ENCODE measurements at regions not wholly inside any gene's neighbourhood (a gene's known extent, or its start where the extent isn't known, plus 50 kb on each side); places are given as distances from the start of the nearest gene placed in this dataset.

- Histone ChIP-seq H3K27me3 (ENCODE audit: control insufficient read depth, insufficient read depth, low read length) (no peaks in the 10 kb centered on the region), H3K36me3 (ENCODE audit: control insufficient read depth, insufficient read depth, low read length) (no peaks in the 10 kb centered on the region), H3K9me3 (ENCODE audit: control insufficient read depth, insufficient read depth, low read length) (peaks cover 13% of the 10 kb centered on the region), H3K4me3 (ENCODE audit: low read length) (no peak overlapping the region), H3K27ac (ENCODE audit: low read length) (no peak overlapping the region), H3K4me1 (ENCODE audit: control insufficient read depth, insufficient read depth, low read length) (no peaks in the 10 kb centered on the region)
- intact Hi-C loops (cut with micrococcal nuclease), result no loop called here
- no peak for TF ChIP-seq CTCF (IDR thresholded peaks at IDR 0.05)
- Mint-ChIP-seq H3K27me3 (ENCODE audit: low read depth in 2 of 2) (no peaks in the 10 kb centered on the region), H3K4me3 (no peak overlapping the region), H3K9me3 (peaks cover 7 to 9% of the 10 kb centered on the region in 2 donors), H3K27ac (no peak overlapping the region), H3K4me1 (no peaks in the 10 kb centered on the region), H3K36me3 (no peaks in the 10 kb centered on the region)
- WGBS (ENCODE audit: insufficient coverage), result 96% methylated on average over 2 of the region's 2 CpGs
- ATAC-seq, result no peak
- DNase-seq, result no peak
Measured at GRCh38 chr6:65938000-65938399, 231.0 kb upstream of the EYS start.

- DNase-seq, result no peak
Measured at GRCh38 chr6:65935412-65935811, 228.4 kb upstream of the EYS start.

GRCh38 chr6:65933390-65933789, 226.4 kb upstream of the EYS start:
- no peak for ATAC-seq
- Mint-ChIP-seq H3K36me3 (no peaks in the 10 kb centered on the region), H3K4me1 (no peaks in the 10 kb centered on the region), H3K27me3 (ENCODE audit: low read depth in 2 of 2) (no peaks in the 10 kb centered on the region), H3K27ac (no peak overlapping the region), H3K4me3 (no peak overlapping the region), H3K9me3 (peaks cover 7 to 17% of the 10 kb centered on the region in 2 donors)
- 100% methylated on average over 1 of the region's 1 CpG for WGBS (ENCODE audit: insufficient coverage)
- Histone ChIP-seq H3K27me3 (ENCODE audit: control insufficient read depth, insufficient read depth, low read length) (no peaks in the 10 kb centered on the region), H3K36me3 (ENCODE audit: control insufficient read depth, insufficient read depth, low read length) (no peaks in the 10 kb centered on the region), H3K4me3 (ENCODE audit: low read length) (no peak overlapping the region), H3K4me1 (ENCODE audit: control insufficient read depth, insufficient read depth, low read length) (no peaks in the 10 kb centered on the region), H3K9me3 (ENCODE audit: control insufficient read depth, insufficient read depth, low read length) (peaks cover 30% of the 10 kb centered on the region), H3K27ac (ENCODE audit: low read length) (no peak overlapping the region)
- TF ChIP-seq CTCF (IDR thresholded peaks at IDR 0.05), result no peak
- intact Hi-C loops (cut with micrococcal nuclease), result no loop called here
- no peak for DNase-seq

More at GRCh38 chr6:65935412-65935811, 228.4 kb upstream of the EYS start:
- no peaks in the 10 kb centered on the region for H3K36me3 ChIP-seq (ENCODE audit: control insufficient read depth, insufficient read depth, low read length)
- H3K4me1 ChIP-seq (ENCODE audit: control insufficient read depth, insufficient read depth, low read length), result no peaks in the 10 kb centered on the region
- peaks cover 7 to 12% of the 10 kb centered on the region in 2 donors for H3K9me3 Mint-ChIP-seq
- no peak overlapping the region for H3K27ac Mint-ChIP-seq
- H3K9me3 ChIP-seq (ENCODE audit: control insufficient read depth, insufficient read depth, low read length), result peaks cover 24% of the 10 kb centered on the region
- no peak overlapping the region for H3K4me3 Mint-ChIP-seq
- WGBS (ENCODE audit: insufficient coverage), result no CpG with 5 or more reads among the region's 1 CpG
- H3K4me3 ChIP-seq (ENCODE audit: low read length), result no peak overlapping the region
- H3K4me1 Mint-ChIP-seq, result no peaks in the 10 kb centered on the region
- no peaks in the 10 kb centered on the region for H3K36me3 Mint-ChIP-seq
- no peak for TF ChIP-seq CTCF (IDR thresholded peaks at IDR 0.05)
- H3K27me3 ChIP-seq (ENCODE audit: control insufficient read depth, insufficient read depth, low read length), result no peaks in the 10 kb centered on the region
- no peak for ATAC-seq
- no peaks in the 10 kb centered on the region for H3K27me3 Mint-ChIP-seq (ENCODE audit: low read depth in 2 of 2)
- no peak overlapping the region for H3K27ac ChIP-seq (ENCODE audit: low read length)
- intact Hi-C loops (cut with micrococcal nuclease), result no loop called here

- H3K27me3 ChIP-seq (ENCODE audit: control insufficient read depth, insufficient read depth, low read length), result no peaks in the 10 kb centered on the region
- peaks cover 26% of the 10 kb centered on the region for H3K9me3 ChIP-seq (ENCODE audit: control insufficient read depth, insufficient read depth, low read length)
- Mint-ChIP-seq H3K36me3 (peaks cover 7% of the 10 kb centered on the region), H3K4me1 (no peaks in the 10 kb centered on the region), H3K27ac (no peak overlapping the region), H3K9me3 (peaks cover 5 to 22% of the 10 kb centered on the region in 2 donors), H3K27me3 (ENCODE audit: low read depth in 2 of 2) (no peaks in the 10 kb centered on the region), H3K4me3 (no peak overlapping the region)
- no peaks in the 10 kb centered on the region for H3K4me1 ChIP-seq (ENCODE audit: control insufficient read depth, insufficient read depth, low read length)
- intact Hi-C loops (cut with micrococcal nuclease), result no loop called here
- H3K4me3 ChIP-seq (ENCODE audit: low read length), result no peak overlapping the region
- no peak for DNase-seq
- 92% methylated on average over 11 of the region's 13 CpGs for WGBS (ENCODE audit: insufficient coverage)
- ATAC-seq, result no peak
- H3K27ac ChIP-seq (ENCODE audit: low read length), result no peak overlapping the region
- no peak for TF ChIP-seq CTCF (IDR thresholded peaks at IDR 0.05)
- H3K36me3 ChIP-seq (ENCODE audit: control insufficient read depth, insufficient read depth, low read length), result no peaks in the 10 kb centered on the region
Measured at GRCh38 chr6:65927141-65927540, 220.1 kb upstream of the EYS start.
